DND-41 (cell line): ENCODE measurements at regions not wholly inside any gene's neighbourhood (a gene's known extent, or its start where the extent isn't known, plus 50 kb on each side); places are given as distances from the start of the nearest gene placed in this dataset.
"Not testable (repeated sequence)": the region's sequence is repeated elsewhere in the genome, so short reads cannot be mapped to it uniquely, and the experiment has no call there.

ENCODE experiments used
- ATAC-seq: fragments of 200-7000 bp; cut with Tn5 transposase; 3 replicates; pipeline ENCODE4 v1.9.1; 2021; ENCODE audit warnings: low read depth; ENCODE audit not compliant: insufficient read depth
- DNase-seq: peaks from one replicate; pipeline ENCODE4 v3.0.0-alpha.2; 2020
- H2AFZ ChIP-seq: 2 replicates; pipeline ENCODE4 v1.6.0; 2012; ENCODE audit warnings: low read depth, low read length
- H3K27ac ChIP-seq: 2 replicates; pipeline ENCODE4 v1.5.1; 2012; ENCODE audit warnings: low read length, inconsistent platforms
- H3K27me3 ChIP-seq: fragments of 200-600 bp; sonication (generic); 2 replicates; pipeline ENCODE4 v1.6.0; 2012; ENCODE audit warnings: low read length, mild to moderate bottlenecking, inconsistent platforms; ENCODE audit not compliant: insufficient read depth, poor library complexity
- H3K36me3 ChIP-seq: 2 replicates; pipeline ENCODE4 v1.5.1; 2012; ENCODE audit warnings: low read length, inconsistent platforms; ENCODE audit not compliant: insufficient read depth
- H3K4me1 ChIP-seq: 2 replicates; pipeline ENCODE4 v1.5.1; 2012; ENCODE audit warnings: mild to moderate bottlenecking, low read length; ENCODE audit not compliant: insufficient read depth
- H3K4me2 ChIP-seq: 2 replicates; pipeline ENCODE4 v1.6.0; 2012; ENCODE audit warnings: mild to moderate bottlenecking, moderate library complexity, low read length, inconsistent platforms; ENCODE audit not compliant: insufficient read depth
- H3K4me3 ChIP-seq, 2 experiments: fragments of 200-600 bp in 1 of 2; shearing (Covaris generic) in 1 of 2; 2 replicates each; pipeline ENCODE4 v1.5.1; 2012 to 2016; ENCODE audit warnings: inconsistent platforms in 2 of 2, low read length in 2 of 2, mild to moderate bottlenecking in 2 of 2, low read depth in 1 of 2, moderate library complexity in 1 of 2
- H3K79me2 ChIP-seq: 2 replicates; pipeline ENCODE4 v1.6.0; 2012; ENCODE audit warnings: low read length, inconsistent platforms; ENCODE audit not compliant: insufficient read depth
- H3K9ac ChIP-seq: 2 replicates; pipeline ENCODE4 v1.6.0; 2012; ENCODE audit warnings: low read depth, mild to moderate bottlenecking, inconsistent platforms, low read length, moderate library complexity
- H3K9me3 ChIP-seq: 2 replicates; pipeline ENCODE4 v1.5.1; 2012; ENCODE audit warnings: low read length, moderate library complexity, mild to moderate bottlenecking, inconsistent platforms; ENCODE audit not compliant: insufficient read depth, severe bottlenecking
- H4K20me1 ChIP-seq: 2 replicates; pipeline ENCODE4 v1.6.0; 2012; ENCODE audit warnings: low read length; ENCODE audit not compliant: insufficient read depth
- CTCF ChIP-seq: IDR thresholded peaks from 2 replicates; pipeline ENCODE4 v1.5.1; 2012; ENCODE audit warnings: borderline replicate concordance, low read length, moderate library complexity, mild to moderate bottlenecking; ENCODE audit not compliant: poor library complexity, severe bottlenecking; ENCODE audit errors: extremely low read depth
- EZH2 ChIP-seq: IDR thresholded peaks from 3 replicates; pipeline ENCODE4 v1.6.1; 2012; ENCODE audit warnings: borderline replicate concordance, low read depth, mild to moderate bottlenecking, moderate library complexity, low read length, inconsistent platforms; ENCODE audit not compliant: severe bottlenecking

- no peaks in the 10 kb centered on the region for H3K27me3 ChIP-seq
- no peaks in the 10 kb centered on the region for H3K9me3 ChIP-seq
- no peak overlapping the region for H3K4me2 ChIP-seq
- no peaks in the 10 kb centered on the region for H3K36me3 ChIP-seq
- H3K4me3 ChIP-seq: no peak overlapping the region
- no peaks in the 10 kb centered on the region for H4K20me1 ChIP-seq
- H3K27ac ChIP-seq: no peak overlapping the region
- H2AFZ ChIP-seq: no peak overlapping the region
- TF ChIP-seq CTCF (no peak), EZH2 (no peak)
- H3K9ac ChIP-seq: no peak overlapping the region
- H3K79me2 ChIP-seq: no peaks in the 10 kb centered on the region
- no peaks in the 10 kb centered on the region for H3K4me1 ChIP-seq
- DNase-seq (no peak), ATAC-seq (no peak)
These were observed 281.6 kb downstream of the KLHL13 start for GRCh38 chrX:117835034-117835433.

GRCh38 chrX:117834076-117834475, 282.5 kb downstream of the KLHL13 start:
- TF ChIP-seq EZH2 (no peak), CTCF (no peak)
- H2AFZ ChIP-seq: no peak overlapping the region
- H3K4me2 ChIP-seq: no peak overlapping the region
- H3K4me1 ChIP-seq: no peaks in the 10 kb centered on the region
- H4K20me1 ChIP-seq: no peaks in the 10 kb centered on the region
- no peaks in the 10 kb centered on the region for H3K9me3 ChIP-seq
- H3K27me3 ChIP-seq: no peaks in the 10 kb centered on the region
- H3K36me3 ChIP-seq: no peaks in the 10 kb centered on the region
- H3K79me2 ChIP-seq: no peaks in the 10 kb centered on the region
- H3K4me3 ChIP-seq: no peak overlapping the region
- ATAC-seq: no peak
- no peak overlapping the region for H3K27ac ChIP-seq
- DNase-seq: no peak
- no peak overlapping the region for H3K9ac ChIP-seq

GRCh38 chrX:117821472-117821871, 295.1 kb downstream of the KLHL13 start:
- not testable (repeated sequence) for DNase-seq, H4K20me1 ChIP-seq, H3K4me3 ChIP-seq, H3K4me2 ChIP-seq, H3K9me3 ChIP-seq, H3K79me2 ChIP-seq, H2AFZ ChIP-seq, ATAC-seq, H3K9ac ChIP-seq, H3K36me3 ChIP-seq, H3K27me3 ChIP-seq, H3K27ac ChIP-seq, H3K4me1 ChIP-seq

GRCh38 chrX:117808426-117808825, 308.2 kb downstream of the KLHL13 start:
- TF ChIP-seq EZH2: no peak
- no peak for TF ChIP-seq CTCF
- DNase-seq: no peak
- no peaks in the 10 kb centered on the region for H4K20me1 ChIP-seq

More at GRCh38 chrX:117808426-117808825, 308.2 kb downstream of the KLHL13 start:
- Histone ChIP-seq H3K9me3 (no peaks in the 10 kb centered on the region), H3K27me3 (no peaks in the 10 kb centered on the region), H2AFZ (no peak overlapping the region), H3K79me2 (no peaks in the 10 kb centered on the region), H3K4me2 (no peak overlapping the region), H3K27ac (no peak overlapping the region), H3K4me3 (no peak overlapping the region), H3K36me3 (no peaks in the 10 kb centered on the region), H3K9ac (no peak overlapping the region), H3K4me1 (no peaks in the 10 kb centered on the region)
- no peak for ATAC-seq
